H1 (cell line): ENCODE measurements at regions not wholly inside any gene's neighbourhood (a gene's known extent, or its start where the extent isn't known, plus 50 kb on each side); places are given as distances from the start of the nearest gene placed in this dataset.

Experiments used
- CTCF ChIA-PET: fragments of 300-600 bp; sonication (Branson Sonifier 250); formaldehyde crosslinking; loops from one replicate; lab custom pipeline; 2021; ENCODE audit not compliant: partially characterized antibody; lab: Charles Lee
- POLR2A ChIA-PET: fragments of 300-600 bp; sonication (Branson Sonifier 250); formaldehyde crosslinking; loops from one replicate; lab custom pipeline; 2021; ENCODE audit warnings: inconsistent platforms; ENCODE audit not compliant: partially characterized antibody; lab: Charles Lee
- DNase-seq, 2 experiments: peaks; one replicate each; pipeline versions ENCODE4 v3.0.0 to v3.0.0-alpha.2; 2010 to 2022; ENCODE audit warnings: low spot score in 2 of 2, low read depth in 1 of 2, mixed read lengths in 1 of 2
- FAIRE-seq: peaks from 2 replicates; lab custom pipeline; 2011; peaks lifted over from hg19 to GRCh38; lab: Jason Lieb, UNC
- H2AFZ ChIP-seq: 2 replicates; pipeline ENCODE4 v1.8.1; 2012; ENCODE audit warnings: low read length, inconsistent platforms
- H2AK5ac ChIP-seq: 2 replicates; pipeline ENCODE4 v1.6.1; 2013; ENCODE audit warnings: low read depth, low read length
- H2BK120ac ChIP-seq: replicated peaks from 2 replicates; pipeline ENCODE3; 2013; ENCODE audit warnings: low read depth, low read length, inconsistent platforms
- H2BK12ac ChIP-seq: 2 replicates; pipeline ENCODE4 v1.6.1; 2013; ENCODE audit warnings: low read depth, low read length
- H2BK15ac ChIP-seq: 2 replicates; pipeline ENCODE4 v1.6.1; 2013; ENCODE audit warnings: low read length
- H2BK20ac ChIP-seq: 2 replicates; pipeline ENCODE4 v1.6.1; 2013; ENCODE audit warnings: low read length
- H2BK5ac ChIP-seq: 2 replicates; pipeline ENCODE4 v1.6.1; 2013; ENCODE audit warnings: low read depth, low read length
- H3K14ac ChIP-seq: 2 replicates; pipeline ENCODE4 v1.6.1; 2013; ENCODE audit warnings: inconsistent platforms; ENCODE audit not compliant: insufficient read length
- H3K18ac ChIP-seq: 2 replicates; pipeline ENCODE4 v1.6.1; 2013; ENCODE audit warnings: low read length; ENCODE audit errors: extremely low read depth
- H3K23ac ChIP-seq: 2 replicates; pipeline ENCODE4 v1.6.1; 2013; ENCODE audit warnings: inconsistent platforms; ENCODE audit not compliant: insufficient read length
- H3K23me2 ChIP-seq: 2 replicates; pipeline ENCODE4 v1.6.1; 2013; ENCODE audit warnings: low read depth, low read length
- H3K27ac ChIP-seq: 2 replicates; pipeline ENCODE4 v1.6.1; 2011; ENCODE audit warnings: low read depth, low read length, inconsistent platforms
- H3K27me3 ChIP-seq, 4 experiments: replicated peaks in 1 of 4; 1 replicate in 1 of 4; 2 replicates in 3 of 4; pipeline versions ENCODE4 v1.6.1 to v1.8.1; 2011 to 2013; ENCODE audit warnings: low read length in 3 of 4, mild to moderate bottlenecking in 3 of 4, inconsistent platforms in 2 of 4, mixed read lengths in 2 of 4, moderate library complexity in 1 of 4; ENCODE audit not compliant: control insufficient read depth in 3 of 4, insufficient read depth in 3 of 4; ENCODE audit errors: extremely low read depth in 1 of 4
- H3K36me3 ChIP-seq, 4 experiments: 2 replicates each; pipeline versions ENCODE4 v1.6.1 to v1.8.1; 2011 to 2013; ENCODE audit warnings: mild to moderate bottlenecking in 4 of 4, low read length in 3 of 4, moderate library complexity in 2 of 4, control low read depth in 1 of 4, inconsistent platforms in 1 of 4; ENCODE audit not compliant: insufficient read depth in 4 of 4, control insufficient read depth in 2 of 4
- H3K4ac ChIP-seq: replicated peaks from 2 replicates; pipeline ENCODE3; 2013; ENCODE audit warnings: low read length, low read depth, mixed read lengths, inconsistent platforms; ENCODE audit not compliant: insufficient read length
- H3K4me1 ChIP-seq, 4 experiments: replicated peaks in 1 of 4; 1 replicate in 1 of 4; 2 replicates in 3 of 4; pipeline versions ENCODE4 v1.6.1 to v1.8.1; 2011 to 2013; ENCODE audit warnings: low read length in 3 of 4, inconsistent platforms in 2 of 4, mixed read lengths in 1 of 4; ENCODE audit not compliant: insufficient read depth in 4 of 4, control insufficient read depth in 3 of 4
- H3K4me2 ChIP-seq, 2 experiments: 2 replicates each; pipeline versions ENCODE4 v1.6.1 to v1.8.1; 2011 to 2013; ENCODE audit warnings: low read depth in 2 of 2, low read length in 2 of 2, control low read depth in 1 of 2, inconsistent platforms in 1 of 2, mild to moderate bottlenecking in 1 of 2; ENCODE audit not compliant: insufficient read depth in 1 of 2
- H3K4me3 ChIP-seq, 4 experiments: fragments of 200-600, 300-600 bp in 1 of 4; sonication (generic), shearing (Covaris generic), sonication (Bioruptor Twin) in 1 of 4; 2 replicates each; pipeline versions ENCODE4 v1.5.1 to v1.8.1; 2011 to 2016; ENCODE audit warnings: low read length in 4 of 4, low read depth in 3 of 4, control low read depth in 2 of 4, inconsistent platforms in 2 of 4, mild to moderate bottlenecking in 2 of 4, mixed read lengths in 1 of 4, moderate library complexity in 1 of 4; ENCODE audit not compliant: insufficient read depth in 2 of 4; ENCODE audit errors: extremely low read depth in 1 of 4
- H3K56ac ChIP-seq: replicated peaks from 2 replicates; pipeline ENCODE3; 2013; ENCODE audit warnings: low read depth, mild to moderate bottlenecking, mixed read lengths, low read length, inconsistent platforms; ENCODE audit not compliant: insufficient read length
- H3K79me1 ChIP-seq: 2 replicates; pipeline ENCODE4 v1.6.1; 2013; ENCODE audit warnings: low read depth, low read length, control low read depth
- H3K79me2 ChIP-seq, 2 experiments: 2 replicates each; pipeline versions ENCODE4 v1.6.1 to v1.8.1; 2012 to 2013; ENCODE audit warnings: low read length in 2 of 2, mild to moderate bottlenecking in 2 of 2, inconsistent platforms in 1 of 2; ENCODE audit not compliant: insufficient read depth in 2 of 2, control insufficient read depth in 1 of 2
- H3K9ac ChIP-seq, 4 experiments: replicated peaks in 1 of 4; 1 replicate in 1 of 4; 2 replicates in 3 of 4; pipeline versions ENCODE4 v1.6.1 to v1.8.1; 2011 to 2013; ENCODE audit warnings: low read depth in 3 of 4, low read length in 3 of 4, control low read depth in 2 of 4, mild to moderate bottlenecking in 2 of 4, moderate library complexity in 2 of 4, inconsistent platforms in 1 of 4; ENCODE audit errors: extremely low read depth in 1 of 4
- H3K9me3 ChIP-seq, 2 experiments: 2 replicates each; pipeline versions ENCODE4 v1.6.1 to v1.8.1; 2012 to 2013; ENCODE audit warnings: mild to moderate bottlenecking in 2 of 2, moderate library complexity in 2 of 2, control low read depth in 1 of 2, inconsistent platforms in 1 of 2, low read depth in 1 of 2, low read length in 1 of 2, mixed read lengths in 1 of 2; ENCODE audit not compliant: insufficient read depth in 2 of 2
- H4K20me1 ChIP-seq, 2 experiments: replicated peaks in 1 of 2; 2 replicates each; pipeline versions ENCODE3 to v1.8.1; 2011 to 2013; ENCODE audit warnings: inconsistent platforms in 2 of 2, low read length in 2 of 2, mild to moderate bottlenecking in 1 of 2; ENCODE audit not compliant: insufficient read depth in 2 of 2, control insufficient read depth in 1 of 2
- H4K5ac ChIP-seq: 2 replicates; pipeline ENCODE4 v1.6.1; 2013; ENCODE audit warnings: low read length, low read depth, mixed read lengths, inconsistent platforms; ENCODE audit not compliant: insufficient read length
- H4K8ac ChIP-seq: 2 replicates; pipeline ENCODE4 v1.8.0; 2013; ENCODE audit warnings: mild to moderate bottlenecking, moderate library complexity, low read length, inconsistent platforms; ENCODE audit not compliant: insufficient read depth; ENCODE audit errors: extremely low read depth
- H4K91ac ChIP-seq: replicated peaks from 2 replicates; pipeline ENCODE3; 2013; ENCODE audit warnings: low read length, mixed read lengths, inconsistent platforms; ENCODE audit not compliant: insufficient read length
- ASH2L ChIP-seq: fragments of 200-600, 300-600 bp; sonication (generic); IDR thresholded peaks from one replicate; pipeline ENCODE4 v1.7.1; 2017; ENCODE audit warnings: low read length
- CTCF ChIP-seq, 3 experiments: IDR thresholded peaks; 1 replicate in 2 of 3; 2 replicates in 1 of 3; pipeline versions ENCODE4 v1.5.1 to v1.6.1; 2011; ENCODE audit warnings: low read length in 3 of 3, mild to moderate bottlenecking in 3 of 3, inconsistent platforms in 2 of 3, low read depth in 1 of 3, moderate library complexity in 1 of 3; ENCODE audit not compliant: insufficient read depth in 1 of 3; ENCODE audit errors: control extremely low read depth in 1 of 3
- EZH2 ChIP-seq: fragments of 200-600 bp; sonication (generic); IDR thresholded peaks from 2 replicates; pipeline ENCODE4 v1.7.1; 2012; ENCODE audit warnings: low read depth, mild to moderate bottlenecking, moderate library complexity, low read length, inconsistent platforms; ENCODE audit not compliant: severe bottlenecking
- GABPA ChIP-seq: IDR thresholded peaks from 2 replicates; pipeline ENCODE4 v1.6.1; 2011; ENCODE audit warnings: mild to moderate bottlenecking, low read length, moderate library complexity, borderline replicate concordance; ENCODE audit not compliant: insufficient read depth
- HDAC6 ChIP-seq: IDR thresholded peaks from one replicate; pipeline ENCODE4 v1.7.1; 2012; ENCODE audit warnings: low read depth, mild to moderate bottlenecking, inconsistent platforms, low read length, moderate library complexity
- RAD21 ChIP-seq, 2 experiments: IDR thresholded peaks in 1 of 2; conservative IDR thresholded peaks in 1 of 2; 2 replicates each; pipeline ENCODE4 v1.6.1; 2011; ENCODE audit warnings: low read depth in 2 of 2, low read length in 2 of 2, improper control_type of control experiment in 1 of 2, inconsistent platforms in 1 of 2, mild to moderate bottlenecking in 1 of 2, moderate library complexity in 1 of 2
- SP4 ChIP-seq: IDR thresholded peaks from 2 replicates; pipeline ENCODE4 v1.6.1; 2012; ENCODE audit warnings: low read length, inconsistent platforms
- TAF1 ChIP-seq: IDR thresholded peaks from 2 replicates; pipeline ENCODE4 v1.6.1; 2011; ENCODE audit warnings: mild to moderate bottlenecking, low read depth, low read length
- WGBS, 2 experiments: shearing (Covaris generic) in 1 of 2; methylation state at CpG; one replicate each; pipeline versions ENCODE4 v1.1.6 to v1.1.7; 2013 to 2015; ENCODE audit warnings: low lambda C conversion rate in 2 of 2, mixed read lengths in 2 of 2, inconsistent platforms in 1 of 2, low coverage in 1 of 2, missing lambda C conversion rate in 1 of 2; ENCODE audit not compliant: insufficient replicate concordance in 2 of 2, insufficient coverage in 1 of 2, insufficient read length in 1 of 2; ENCODE audit errors: extremely low coverage in 1 of 2, missing lambda C conversion rate in 1 of 2; 5-methylcytosine and 5-hydroxymethylcytosine counted together

- no peak for DNase-seq
- CTCF ChIA-PET, result interaction anchor here (0.8 to 1.6 kb wide), 5 partner anchors 9 to 145 kb away, joined by 3 to 5 read pairs (median 3); no protein-coding TSS in a partner anchor
These were observed 66.6 kb upstream of the LARS2 start for GRCh38 chr3:45321607-45322391.

More at GRCh38 chr3:45321607-45322391, 66.6 kb upstream of the LARS2 start:
- no peak overlapping the region for H4K8ac ChIP-seq
- POLR2A ChIA-PET, result interaction anchor here (1.4 to 1.9 kb wide), 2 partner anchors 9 to 14 kb away, joined by 4 to 7 read pairs; no protein-coding TSS in a partner anchor
- no peak overlapping the region for H3K4ac ChIP-seq
- H3K4me1 ChIP-seq, result peaks cover 4 to 14% (median 10%) of the 10 kb centered on the region in 4 experiments; a peak in 5 of 7 replicates
- no peaks in the 10 kb centered on the region for H3K27me3 ChIP-seq
- no peak overlapping the region for H2BK12ac ChIP-seq
- no peaks in the 10 kb centered on the region; a peak in 1 of 8 replicates for H3K36me3 ChIP-seq
- H3K23ac ChIP-seq, result no peak overlapping the region
- H3K9ac ChIP-seq, result no peak overlapping the region
- H3K4me3 ChIP-seq, result no peak overlapping the region
- H2BK15ac ChIP-seq, result no peak overlapping the region
- H2AK5ac ChIP-seq, result no peak overlapping the region
- no peak overlapping the region for H2BK120ac ChIP-seq
- H4K5ac ChIP-seq, result no peak overlapping the region
- H3K9me3 ChIP-seq, result no peaks in the 10 kb centered on the region
- no peaks in the 10 kb centered on the region for H3K79me2 ChIP-seq
- H4K91ac ChIP-seq, result peak overlapping the region; percentile 5
- 82% methylated on average over 11 of the region's 11 CpGs; no CpG with 5 or more reads in 1 of the 2 experiments for WGBS, 2 experiments
- H3K14ac ChIP-seq, result no peak overlapping the region
- no peaks in the 10 kb centered on the region for H3K79me1 ChIP-seq
- H4K20me1 ChIP-seq, result no peaks in the 10 kb centered on the region
- TF ChIP-seq CTCF (IDR thresholded peaks at IDR 0.05; ENCODE audit: control extremely low read depth in 1 of 3, insufficient read depth in 1 of 3, low read depth in 1 of 3, low read length in 3 of 3) (peak in 2 of 3 experiments; percentile 2 to 15; a peak in 2 of 4 replicates), EZH2 (no peak), ASH2L (no peak), SP4 (no peak), RAD21 (IDR thresholded peaks at IDR 0.05 in 1 of 2, conservative IDR thresholded peaks at IDR 0.05 in 1 of 2; ENCODE audit: low read depth in 2 of 2, low read length in 2 of 2) (peak in 1 of 2 experiments; percentile 22; a peak in 1 of 4 replicates), TAF1 (no peak), GABPA (no peak), HDAC6 (no peak)
- H2BK5ac ChIP-seq, result no peak overlapping the region; the same call in 1 of the 2 replicates
- H3K27ac ChIP-seq, result no peak overlapping the region
- H3K56ac ChIP-seq, result no peak overlapping the region
- FAIRE-seq, result no peak
- H3K4me2 ChIP-seq, result no peak overlapping the region
- peak overlapping the region; percentile 36; the same call in 1 of the 2 replicates for H2BK20ac ChIP-seq
- H3K23me2 ChIP-seq, result no peaks in the 10 kb centered on the region
- H2AFZ ChIP-seq, result no peak overlapping the region
- no peak overlapping the region for H3K18ac ChIP-seq
